ENCODE measurements at regions not wholly inside any gene's neighbourhood (a gene's known extent, or its start where the extent isn't known, plus 50 kb on each side); places are given as distances from the start of the nearest gene placed in this dataset.

- TF ChIP-seq POLR2A (IDR thresholded peaks at IDR 0.05), result no peak
- TF ChIP-seq CTCF (IDR thresholded peaks at IDR 0.05), result no peak
Measured at GRCh38 chr2:76170009-76170384, 459.3 kb upstream of the GCFC2 start.
